ELF-1 (cell line): ENCODE measurements at regions not wholly inside any gene's neighbourhood (a gene's known extent, or its start where the extent isn't known, plus 50 kb on each side); places are given as distances from the start of the nearest gene placed in this dataset.
"Not testable (repeated sequence)": the region's sequence is repeated elsewhere in the genome, so short reads cannot be mapped to it uniquely, and the experiment has no call there.

Experiments
- DNase-seq: peaks from one replicate; pipeline ENCODE4 v3.0.0-alpha.2; 2016; ENCODE audit warnings: low read depth, low spot score

DNA sequence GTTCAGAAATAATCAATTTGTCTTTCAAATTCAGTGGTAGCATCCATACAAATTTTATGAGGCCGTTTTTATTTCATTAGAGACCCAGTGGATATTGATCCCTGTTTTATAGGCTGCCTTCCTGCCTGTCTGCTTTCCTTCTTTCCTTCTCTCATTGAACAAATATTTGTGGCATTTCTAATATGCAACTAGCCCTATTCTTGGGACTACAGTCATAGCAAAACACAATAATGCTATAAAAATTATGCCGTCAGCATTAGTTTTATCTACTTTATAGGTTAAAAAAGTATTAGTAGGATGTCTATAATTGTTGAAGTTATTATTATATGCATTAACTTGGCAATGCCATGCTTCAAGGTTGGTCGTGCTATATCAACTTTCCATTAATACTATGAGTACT lies 2037.8 kb upstream of the LRRTM1 start:
- no peak for DNase-seq

DNA sequence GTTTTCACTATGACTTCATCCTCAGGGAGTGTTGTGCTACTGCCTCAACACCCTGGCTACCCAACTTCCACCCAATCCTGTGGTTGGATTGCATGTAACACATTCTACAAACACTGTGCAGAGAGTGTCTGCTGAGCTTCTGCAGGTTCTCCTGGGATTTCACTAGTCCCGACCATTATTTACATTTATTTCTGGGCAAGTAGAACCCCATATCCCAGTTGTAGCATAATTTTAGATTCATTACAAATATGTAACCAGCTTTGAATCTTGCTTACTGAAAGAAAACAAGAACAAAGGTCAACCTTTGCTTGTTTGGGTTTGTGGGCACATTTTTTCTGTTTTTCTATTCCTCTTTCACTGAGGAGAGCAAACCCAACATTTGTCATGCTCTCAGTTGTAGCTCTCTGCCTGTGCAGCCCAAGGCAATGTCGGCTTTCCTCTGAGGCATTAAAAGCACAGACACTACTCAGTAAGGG lies 2036.1 kb upstream of the LRRTM1 start:
- no peak for DNase-seq

GRCh38 chr2:82339805-82340204 lies 2035.3 kb upstream of the LRRTM1 start:
- DNase-seq = no peak

DNA sequence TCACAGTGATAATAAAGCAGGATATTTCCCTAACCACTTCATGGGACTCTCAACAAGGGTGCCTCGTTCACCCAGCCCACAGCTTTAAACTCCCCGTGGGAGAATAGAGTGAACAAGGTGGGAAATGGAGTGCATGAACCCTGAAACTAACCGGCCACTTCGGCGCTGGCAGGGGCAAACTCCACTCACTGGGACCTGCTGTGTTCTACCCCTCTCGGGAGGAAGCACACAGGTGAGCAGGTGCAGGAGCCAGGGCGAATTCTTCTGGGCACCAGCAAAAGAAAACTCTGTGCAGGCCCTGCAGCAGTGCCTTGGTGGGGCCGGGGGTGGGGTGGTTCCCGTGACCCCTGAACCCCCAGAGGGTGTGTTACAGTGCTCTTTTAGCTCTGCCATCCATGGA lies 2029.1 kb upstream of the LRRTM1 start:
- DNase-seq = no peak

DNA sequence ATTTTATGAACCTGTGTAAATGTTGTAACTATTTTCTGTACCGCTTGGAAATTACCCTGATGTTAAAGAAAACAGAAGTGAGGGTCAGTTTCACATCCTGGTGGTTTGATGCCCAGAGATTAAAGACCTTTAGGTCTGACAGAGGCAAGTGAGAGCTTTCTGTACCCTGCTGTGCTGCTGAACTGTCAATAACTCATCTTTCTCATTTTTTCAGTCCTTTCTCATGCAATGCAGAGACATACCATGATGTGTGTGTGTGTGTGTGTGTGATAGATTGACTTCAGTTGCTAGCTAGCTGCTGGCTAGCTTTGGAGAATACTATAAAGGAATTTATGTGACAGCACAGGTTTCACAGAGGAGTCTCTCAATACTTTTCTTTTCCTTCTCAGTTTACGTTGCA lies 2025.6 kb upstream of the LRRTM1 start:
- DNase-seq = no peak

DNA sequence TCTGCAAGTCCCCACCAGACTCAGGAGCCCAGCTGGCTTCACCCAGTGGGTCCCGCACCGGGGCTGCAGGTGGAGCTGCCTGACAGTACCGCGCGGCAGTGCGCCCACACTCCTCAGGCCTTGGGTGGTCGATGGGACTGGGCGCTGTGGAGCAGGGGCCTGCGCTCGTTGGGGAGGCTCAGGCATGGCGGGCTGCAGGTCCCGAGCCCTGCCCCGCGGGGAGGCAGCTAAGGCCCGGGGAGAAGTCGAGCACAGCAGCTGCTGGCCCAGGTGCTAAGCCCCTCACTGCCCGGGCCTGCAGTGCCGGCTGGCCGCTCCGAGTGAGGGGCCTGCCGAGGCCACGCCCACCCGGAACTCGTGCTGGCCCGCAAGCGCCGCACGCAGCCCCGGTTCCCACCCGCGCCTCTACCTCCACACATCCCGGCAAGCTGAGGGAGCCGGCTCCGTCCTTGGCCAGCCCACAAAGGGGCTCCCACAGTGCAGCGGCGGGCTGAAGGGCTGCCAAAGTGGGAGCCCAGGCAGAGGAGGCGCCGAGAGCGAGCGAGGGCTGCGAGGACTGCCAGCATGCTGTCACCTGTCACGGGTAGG lies 2021.7 kb upstream of the LRRTM1 start:
- not testable (repeated sequence) for DNase-seq

GRCh38 chr2:82320296-82320695 lies 2015.7 kb upstream of the LRRTM1 start:
- DNase-seq = no peak

GRCh38 chr2:82317012-82317411 lies 2012.5 kb upstream of the LRRTM1 start:
- DNase-seq = no peak

DNA sequence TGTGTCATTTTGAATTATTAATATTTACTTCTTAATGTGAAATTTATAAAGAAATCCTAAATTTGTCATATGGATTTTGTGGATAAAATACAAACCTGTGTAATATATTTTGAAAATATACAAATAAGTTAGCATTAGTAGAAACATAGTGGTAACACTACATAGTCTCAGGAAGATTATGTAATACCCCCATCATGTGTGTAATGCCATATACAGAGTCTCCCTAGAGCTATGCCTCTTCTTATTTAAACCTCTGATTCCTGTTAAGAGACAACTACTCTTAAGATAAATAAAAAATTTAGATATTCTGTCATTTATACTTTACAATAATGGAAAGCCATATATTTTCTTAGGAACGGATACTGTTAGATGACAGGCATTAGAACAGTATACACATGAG lies 2012.0 kb upstream of the LRRTM1 start:
- DNase-seq = no peak

- DNase-seq = no peak
Observed at GRCh38 chr2:82314836-82315472, 2010.4 kb upstream of the LRRTM1 start.

DNA sequence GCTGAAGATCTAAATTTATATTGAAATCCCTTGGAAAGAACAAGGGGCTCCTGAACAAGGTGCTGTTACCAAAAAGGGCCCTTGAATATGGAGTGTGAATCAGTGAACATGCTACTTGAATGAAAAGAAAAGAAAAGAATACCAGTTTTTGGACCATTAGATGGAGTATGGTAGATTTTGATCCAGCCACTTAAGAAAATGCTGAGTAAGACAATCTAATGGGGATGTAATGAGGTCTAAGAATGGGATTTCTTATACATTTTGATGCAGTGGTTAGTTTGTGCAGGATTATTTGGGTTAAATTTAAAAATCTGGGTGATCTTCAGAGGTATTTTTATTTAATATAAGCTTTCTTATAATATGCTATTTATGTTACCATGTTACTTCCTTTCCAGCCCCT lies 2003.0 kb upstream of the LRRTM1 start:
- no peak for DNase-seq

- no peak for DNase-seq
Observed at GRCh38 chr2:82301506-82301905, 1997.0 kb upstream of the LRRTM1 start.

GRCh38 chr2:82289446-82289845 lies 1984.9 kb upstream of the LRRTM1 start:
- DNase-seq = no peak

- DNase-seq = no peak
Observed at GRCh38 chr2:82283075-82283474, 1978.5 kb upstream of the LRRTM1 start.

- DNase-seq = peak; percentile 62
Observed at GRCh38 chr2:82282111-82282882, 1977.7 kb upstream of the LRRTM1 start.

DNA sequence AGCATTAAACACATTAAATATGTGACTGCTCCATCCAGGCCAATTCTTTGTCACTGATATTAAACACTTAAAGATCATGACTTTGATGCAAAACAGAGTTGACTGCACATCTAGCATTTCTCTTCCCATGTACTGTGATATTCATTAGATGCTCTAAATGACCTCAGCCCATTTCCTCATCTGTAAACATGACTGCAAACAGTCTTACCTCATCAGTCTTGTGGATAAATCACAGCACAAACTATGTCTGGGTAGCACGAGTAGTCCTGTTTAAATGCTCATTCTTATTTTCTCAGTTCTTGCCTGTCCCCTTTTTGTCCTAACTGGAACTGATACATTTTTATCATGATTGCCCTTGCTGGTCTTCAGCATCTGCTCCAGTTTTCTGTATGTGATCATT lies 1974.8 kb upstream of the LRRTM1 start:
- DNase-seq = no peak

GRCh38 chr2:82278416-82278815 lies 1973.9 kb upstream of the LRRTM1 start:
- no peak for DNase-seq

GRCh38 chr2:82275599-82275998 lies 1971.0 kb upstream of the LRRTM1 start:
- no peak for DNase-seq

DNA sequence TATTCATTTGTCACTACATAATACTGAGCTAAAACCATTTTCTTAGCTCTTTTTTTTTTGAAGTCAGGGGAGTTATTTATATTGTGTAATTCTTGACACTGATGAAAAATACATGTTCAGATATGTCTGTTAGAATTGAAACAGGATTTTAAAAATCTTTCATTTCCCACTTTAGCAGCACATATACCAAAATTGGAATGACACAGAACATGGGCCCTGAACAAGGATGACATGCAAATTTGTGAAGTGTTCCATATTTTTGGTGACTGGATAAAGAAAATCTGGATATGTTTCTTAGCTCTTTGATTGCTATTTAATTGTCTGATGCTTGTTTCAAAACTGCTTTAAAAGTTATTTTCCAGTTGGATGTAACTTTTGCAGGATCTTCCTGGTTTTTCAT lies 1963.9 kb upstream of the LRRTM1 start:
- no peak for DNase-seq

DNA sequence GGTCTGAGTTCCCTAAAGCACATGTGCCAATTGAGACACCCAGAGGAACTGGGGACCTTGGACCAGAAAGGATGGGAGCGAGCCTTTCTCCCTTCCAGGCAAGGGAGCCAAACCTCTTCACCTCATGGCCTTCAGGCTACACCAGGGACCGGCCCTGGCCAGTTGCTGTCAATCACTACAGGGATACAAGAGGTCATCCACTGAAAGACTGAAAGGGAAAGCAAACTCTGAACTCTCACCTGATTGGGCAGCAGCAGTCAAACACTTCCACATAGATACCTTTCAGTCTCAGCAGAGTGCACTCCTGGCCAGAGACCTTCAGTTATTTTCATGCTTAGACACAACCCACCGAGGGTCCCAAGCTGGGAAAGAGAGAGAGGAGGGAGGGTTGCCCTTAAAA lies 1956.0 kb upstream of the LRRTM1 start:
- DNase-seq = no peak

DNA sequence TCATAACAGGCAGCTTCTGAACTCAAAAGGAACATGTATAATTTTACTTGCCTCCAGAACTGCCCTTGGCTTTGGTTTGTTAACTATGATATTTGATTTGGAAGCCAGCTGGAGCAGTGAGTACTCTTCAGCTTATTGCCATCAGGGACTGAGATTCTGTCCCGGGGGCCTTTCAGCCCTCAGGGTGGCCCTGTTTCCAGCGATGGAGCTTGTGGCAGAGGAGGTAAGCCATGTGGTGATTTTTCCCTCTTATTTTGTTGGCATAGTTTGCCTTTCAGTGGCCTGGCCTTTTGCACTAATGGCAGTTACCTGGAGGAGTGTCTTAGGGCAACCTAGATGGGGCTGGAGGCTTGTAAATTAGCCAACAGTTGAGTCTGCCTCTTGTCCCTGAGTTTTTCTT lies 1955.0 kb upstream of the LRRTM1 start:
- DNase-seq = no peak

GRCh38 chr2:82257796-82258555 lies 1953.4 kb upstream of the LRRTM1 start:
- no peak for DNase-seq
